ENCODE measurements at regions not wholly inside any gene's neighbourhood (a gene's known extent, or its start where the extent isn't known, plus 50 kb on each side); places are given as distances from the start of the nearest gene placed in this dataset.

- H3K4me2 ChIP-seq (ENCODE audit: low read depth, low read length), result no peak overlapping the region
- H3K14ac ChIP-seq (replicated peaks; ENCODE audit: low read depth, low read length), result no peak overlapping the region
- dilution Hi-C loops (cut with HindIII; ENCODE audit: low sequenced_read_pairs, unreplicated experiment), result no loop called here
- no peak overlapping the region for H3K23ac ChIP-seq (ENCODE audit: low read depth, low read length)
- TF ChIP-seq RCOR1 (IDR thresholded peaks at IDR 0.05; ENCODE audit: insufficient replicate concordance, low read length), result no peak
- TF ChIP-seq RAD21 (IDR thresholded peaks at IDR 0.05; ENCODE audit: low read length), result no peak
- no peak for TF ChIP-seq USF2 (IDR thresholded peaks at IDR 0.05; ENCODE audit: low read depth, low read length)
- no peak for TF ChIP-seq BHLHE40 (IDR thresholded peaks at IDR 0.05; ENCODE audit: low read depth, low read length)
- TF ChIP-seq MAFK (IDR thresholded peaks at IDR 0.05; ENCODE audit: low read depth, low read length), result no peak
- TF ChIP-seq POLR2A (IDR thresholded peaks at IDR 0.05; ENCODE audit: low read depth, low read length), result no peak
- no peak for TF ChIP-seq CHD1 (IDR thresholded peaks at IDR 0.05; ENCODE audit: low read depth, low read length)
- no peak for TF ChIP-seq RFX5 (IDR thresholded peaks at IDR 0.05; ENCODE audit: low read depth, low read length)
- TF ChIP-seq MAZ (IDR thresholded peaks at IDR 0.05; ENCODE audit: borderline replicate concordance, low read depth, low read length), result no peak
- TF ChIP-seq SMC3 (IDR thresholded peaks at IDR 0.05; ENCODE audit: low read depth, low read length), result no peak
- no peak for TF ChIP-seq MXI1 (IDR thresholded peaks at IDR 0.05; ENCODE audit: borderline replicate concordance, low read depth, low read length)
- H4K91ac ChIP-seq (ENCODE audit: insufficient read depth, low read depth, low read length), result no peak overlapping the region
- H4K8ac ChIP-seq (ENCODE audit: low read depth in 2 of 2, low read length in 2 of 2), result no peak overlapping the region
- no peak overlapping the region for H2BK15ac ChIP-seq (ENCODE audit: low read depth, low read length)
- 94% methylated on average over 3 of the region's 13 CpGs; no CpG with 5 or more reads in 1 of the 2 experiments for WGBS, 2 experiments (ENCODE audit: extremely low coverage in 2 of 2, insufficient read length in 1 of 2)
- no peak overlapping the region for H3K9ac ChIP-seq (ENCODE audit: low read depth, low read length)
- POLR2A ChIA-PET (ENCODE audit: unreplicated experiment), result no interaction called here
- no peaks in the 10 kb centered on the region for H3K79me1 ChIP-seq (ENCODE audit: low read depth in 1 of 2, low read length in 2 of 2)
- H3K56ac ChIP-seq (ENCODE audit: extremely low read depth, insufficient read depth, low read length), result no peak overlapping the region
- H4K5ac ChIP-seq (ENCODE audit: low read depth, low read length), result no peak overlapping the region
- H2AK5ac ChIP-seq (ENCODE audit: low read depth, low read length), result no peak overlapping the region
- no peaks in the 10 kb centered on the region for H3K9me3 ChIP-seq (ENCODE audit: control insufficient read depth, insufficient read depth, low read length)
- no peak for DNase-seq
- ATAC-seq (ENCODE audit: low read depth), result no peak
- no peaks in the 10 kb centered on the region for H3K27me3 ChIP-seq (ENCODE audit: control insufficient read depth, insufficient read depth, low read length)
- no peak overlapping the region for H2BK5ac ChIP-seq (ENCODE audit: low read depth, low read length, poor library complexity, severe bottlenecking)
- H2AK9ac ChIP-seq (replicated peaks; ENCODE audit: low read depth, low read length, poor library complexity), result no peak overlapping the region
- H3K9me1 ChIP-seq (ENCODE audit: insufficient read depth, low read length), result no peaks in the 10 kb centered on the region
- CTCF ChIA-PET, result no interaction called here
- no peak overlapping the region for H3K4ac ChIP-seq (ENCODE audit: low read depth, low read length)
- no peak overlapping the region for H2BK20ac ChIP-seq (ENCODE audit: low read depth, low read length)
- no peaks in the 10 kb centered on the region for H3K4me1 ChIP-seq (ENCODE audit: control insufficient read depth, insufficient read depth, low read length)
- no TSS peak for BruUV-seq (replicated peaks)
- in situ Hi-C loops (cut with MboI; ENCODE audit: low sequenced_read_pairs), result no loop called here
- no peaks in the 10 kb centered on the region for H4K20me1 ChIP-seq (ENCODE audit: insufficient read depth, low read length)
- no peaks in the 10 kb centered on the region for H3K36me3 ChIP-seq (ENCODE audit: control insufficient read depth, insufficient read depth, low read length)
- no peak overlapping the region for H3K27ac ChIP-seq (ENCODE audit: insufficient read depth, low read length)
- H2BK120ac ChIP-seq (ENCODE audit: low read depth, low read length), result no peak overlapping the region
- no peak overlapping the region for H2AFZ ChIP-seq (replicated peaks; ENCODE audit: low read length, poor library complexity)
- no peak overlapping the region for H3K4me3 ChIP-seq (ENCODE audit: insufficient read depth, low read depth, low read length)
- intact Hi-C loops (cut with micrococcal nuclease), result no loop called here
- no peak overlapping the region for H3K18ac ChIP-seq (ENCODE audit: low read depth, low read length)
Observed at GRCh38 chr21:25118648-25119047, 488.6 kb downstream of the MRPL39 start.

All from IMR-90 (cell line).